ENCODE measurements at regions not wholly inside any gene's neighbourhood (a gene's known extent, or its start where the extent isn't known, plus 50 kb on each side); places are given as distances from the start of the nearest gene placed in this dataset.

GRCh38 chr9:80146466-80146865 lies 574.7 kb downstream of the TLE4 start:
- no peak overlapping the region for H3K14ac ChIP-seq (ENCODE audit: insufficient read length)
- no peak overlapping the region for H2BK12ac ChIP-seq (ENCODE audit: low read depth, low read length)
- no peak overlapping the region for H4K8ac ChIP-seq (ENCODE audit: extremely low read depth, insufficient read depth, low read length)
- H3K4me3 ChIP-seq (ENCODE audit: extremely low read depth in 1 of 4, insufficient read depth in 2 of 4, low read depth in 3 of 4, low read length in 4 of 4): no peak overlapping the region
- no peak for DNase-seq (ENCODE audit: low read depth in 1 of 2, low spot score in 2 of 2)
- H2BK120ac ChIP-seq (replicated peaks; ENCODE audit: low read depth, low read length): no peak overlapping the region
- H3K36me3 ChIP-seq (ENCODE audit: control insufficient read depth in 2 of 4, insufficient read depth in 4 of 4, low read length in 3 of 4): no peaks in the 10 kb centered on the region
- H3K4ac ChIP-seq (replicated peaks; ENCODE audit: insufficient read length, low read depth, low read length): no peak overlapping the region
- CTCF ChIA-PET (ENCODE audit: partially characterized antibody): interaction anchor here (1.1 to 2.8 kb wide), 5 partner anchors 11 to 374 kb away, joined by 3 to 8 read pairs (median 3); no protein-coding TSS in a partner anchor
- H3K23me2 ChIP-seq (ENCODE audit: low read depth, low read length): no peaks in the 10 kb centered on the region
- H2AK5ac ChIP-seq (ENCODE audit: low read depth, low read length): no peak overlapping the region
- no peak overlapping the region for H3K9ac ChIP-seq (replicated peaks in 1 of 4; ENCODE audit: extremely low read depth in 1 of 4, low read depth in 3 of 4, low read length in 3 of 4)
- no peak overlapping the region for H2BK20ac ChIP-seq (ENCODE audit: low read length)
- no peak overlapping the region for H3K56ac ChIP-seq (replicated peaks; ENCODE audit: insufficient read length, low read depth, low read length)
- POLR2A ChIA-PET (ENCODE audit: partially characterized antibody): no interaction called here
- no peak overlapping the region for H4K91ac ChIP-seq (replicated peaks; ENCODE audit: insufficient read length, low read length)
- H3K79me2 ChIP-seq (ENCODE audit: control insufficient read depth in 1 of 2, insufficient read depth in 2 of 2, low read length in 2 of 2): no peaks in the 10 kb centered on the region
- no peak for FAIRE-seq
- H3K79me1 ChIP-seq (ENCODE audit: low read depth, low read length): no peaks in the 10 kb centered on the region
- TF ChIP-seq RAD21 (IDR thresholded peaks at IDR 0.05 in 1 of 2, conservative IDR thresholded peaks at IDR 0.05 in 1 of 2; ENCODE audit: low read depth in 2 of 2, low read length in 2 of 2) (peak; percentile 49 to 57), CTCF (IDR thresholded peaks at IDR 0.05; ENCODE audit: control extremely low read depth in 1 of 3, insufficient read depth in 1 of 3, low read depth in 1 of 3, low read length in 3 of 3) (peak in 2 of 3 experiments; percentile 39 to 57; a peak in 3 of 4 replicates), KDM4A (IDR thresholded peaks at IDR 0.05; ENCODE audit: low read depth, low read length, severe bottlenecking) (no peak)
- H3K27ac ChIP-seq (ENCODE audit: low read depth, low read length): no peak overlapping the region
- no peak overlapping the region for H2BK15ac ChIP-seq (ENCODE audit: low read length)
- H4K5ac ChIP-seq (ENCODE audit: insufficient read length, low read depth, low read length): no peak overlapping the region
- H2AFZ ChIP-seq (ENCODE audit: low read length): no peak overlapping the region
- no peaks in the 10 kb centered on the region for H3K27me3 ChIP-seq (replicated peaks in 1 of 4; ENCODE audit: control insufficient read depth in 3 of 4, extremely low read depth in 1 of 4, insufficient read depth in 3 of 4, low read length in 3 of 4)
- H3K9me3 ChIP-seq (ENCODE audit: insufficient read depth in 2 of 2, low read depth in 1 of 2, low read length in 1 of 2): no peaks in the 10 kb centered on the region
- no peak overlapping the region for H3K4me2 ChIP-seq (ENCODE audit: insufficient read depth in 1 of 2, low read depth in 2 of 2, low read length in 2 of 2)
- H3K4me1 ChIP-seq (replicated peaks in 1 of 4; ENCODE audit: control insufficient read depth in 3 of 4, insufficient read depth in 4 of 4, low read length in 3 of 4): no peaks in the 10 kb centered on the region
- H2BK5ac ChIP-seq (ENCODE audit: low read depth, low read length): no peak overlapping the region
- H4K20me1 ChIP-seq (replicated peaks in 1 of 2; ENCODE audit: control insufficient read depth in 1 of 2, insufficient read depth in 2 of 2, low read length in 2 of 2): no peaks in the 10 kb centered on the region
- no peak overlapping the region for H3K18ac ChIP-seq (ENCODE audit: extremely low read depth, low read length)
- 54% methylated on average over 1 of the region's 1 CpG; no CpG with 5 or more reads in 1 of the 2 experiments for WGBS, 2 experiments (ENCODE audit: extremely low coverage in 1 of 2, insufficient coverage in 1 of 2, insufficient read length in 1 of 2, insufficient replicate concordance in 2 of 2, low coverage in 1 of 2, low lambda C conversion rate in 2 of 2, missing lambda C conversion rate in 1 of 2)
- H3K23ac ChIP-seq (ENCODE audit: insufficient read length): no peak overlapping the region
